ENCODE measurements at regions not wholly inside any gene's neighbourhood (a gene's known extent, or its start where the extent isn't known, plus 50 kb on each side); places are given as distances from the start of the nearest gene placed in this dataset.

DNA sequence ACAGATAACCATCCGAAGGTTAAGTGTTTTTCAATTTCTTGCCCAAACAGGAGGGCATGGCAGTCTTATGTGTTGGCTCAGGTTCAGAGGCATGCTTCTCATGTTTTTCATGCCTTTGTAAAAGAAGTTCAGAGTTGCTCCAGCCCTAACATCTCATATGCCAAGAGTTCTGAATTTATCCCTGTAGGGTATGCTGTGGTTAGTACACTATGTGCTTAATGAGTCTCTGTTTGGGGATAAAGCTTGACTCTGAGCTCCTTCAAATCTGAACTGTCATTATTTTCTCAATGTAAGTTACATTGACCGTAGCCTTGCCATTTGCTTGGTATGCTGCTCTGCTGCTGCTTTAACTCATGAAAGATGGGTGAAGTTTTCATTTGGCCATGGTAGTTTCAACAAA, 67.9 kb upstream of the PNPT1 start:
- Mint-ChIP-seq H3K9me3 (peaks cover 16% of the 10 kb centered on the region), H3K36me3 (peaks cover 5% of the 10 kb centered on the region), H3K27me3 (ENCODE audit: low read depth) (no peaks in the 10 kb centered on the region; the same call in 1 of the 2 replicates), H3K4me3 (no peak overlapping the region), H3K4me1 (peaks cover 15% of the 10 kb centered on the region), H3K27ac (no peak overlapping the region)
- POLR2A ChIA-PET, result no interaction called here
- CTCF ChIA-PET, result no interaction called here
- TF ChIP-seq, protein P1, sequence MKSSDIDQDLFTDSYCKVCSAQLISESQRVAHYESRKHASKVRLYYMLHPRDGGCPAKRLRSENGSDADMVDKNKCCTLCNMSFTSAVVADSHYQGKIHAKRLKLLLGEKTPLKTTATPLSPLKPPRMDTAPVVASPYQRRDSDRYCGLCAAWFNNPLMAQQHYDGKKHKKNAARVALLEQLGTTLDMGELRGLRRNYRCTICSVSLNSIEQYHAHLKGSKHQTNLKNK (CRISPR knock-in tag; IDR thresholded peaks at IDR 0.05), result no peak
- TF ChIP-seq, protein P2, sequence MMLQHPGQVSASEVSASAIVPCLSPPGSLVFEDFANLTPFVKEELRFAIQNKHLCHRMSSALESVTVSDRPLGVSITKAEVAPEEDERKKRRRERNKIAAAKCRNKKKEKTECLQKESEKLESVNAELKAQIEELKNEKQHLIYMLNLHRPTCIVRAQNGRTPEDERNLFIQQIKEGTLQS (CRISPR knock-in tag; conservative IDR thresholded peaks at IDR 0.05), result no peak
- no peak for TF ChIP-seq TEAD4 (CRISPR knock-in tag; IDR thresholded peaks at IDR 0.05)
- no peak for TF ChIP-seq RORB (CRISPR knock-in tag; IDR thresholded peaks at IDR 0.05)
- TF ChIP-seq CBFB (CRISPR knock-in tag; IDR thresholded peaks at IDR 0.05; ENCODE audit: low read depth), result no peak
- TF ChIP-seq NR1H2 (CRISPR knock-in tag; IDR thresholded peaks at IDR 0.05), result no peak
- TF ChIP-seq, protein P3, sequence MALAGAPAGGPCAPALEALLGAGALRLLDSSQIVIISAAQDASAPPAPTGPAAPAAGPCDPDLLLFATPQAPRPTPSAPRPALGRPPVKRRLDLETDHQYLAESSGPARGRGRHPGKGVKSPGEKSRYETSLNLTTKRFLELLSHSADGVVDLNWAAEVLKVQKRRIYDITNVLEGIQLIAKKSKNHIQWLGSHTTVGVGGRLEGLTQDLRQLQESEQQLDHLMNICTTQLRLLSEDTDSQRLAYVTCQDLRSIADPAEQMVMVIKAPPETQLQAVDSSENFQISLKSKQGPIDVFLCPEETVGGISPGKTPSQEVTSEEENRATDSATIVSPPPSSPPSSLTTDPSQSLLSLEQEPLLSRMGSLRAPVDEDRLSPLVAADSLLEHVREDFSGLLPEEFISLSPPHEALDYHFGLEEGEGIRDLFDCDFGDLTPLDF (CRISPR knock-in tag; IDR thresholded peaks at IDR 0.05), result no peak
- TF ChIP-seq ZNF263 (CRISPR knock-in tag; IDR thresholded peaks at IDR 0.05; ENCODE audit: low read depth), result no peak
- TF ChIP-seq, protein P4, sequence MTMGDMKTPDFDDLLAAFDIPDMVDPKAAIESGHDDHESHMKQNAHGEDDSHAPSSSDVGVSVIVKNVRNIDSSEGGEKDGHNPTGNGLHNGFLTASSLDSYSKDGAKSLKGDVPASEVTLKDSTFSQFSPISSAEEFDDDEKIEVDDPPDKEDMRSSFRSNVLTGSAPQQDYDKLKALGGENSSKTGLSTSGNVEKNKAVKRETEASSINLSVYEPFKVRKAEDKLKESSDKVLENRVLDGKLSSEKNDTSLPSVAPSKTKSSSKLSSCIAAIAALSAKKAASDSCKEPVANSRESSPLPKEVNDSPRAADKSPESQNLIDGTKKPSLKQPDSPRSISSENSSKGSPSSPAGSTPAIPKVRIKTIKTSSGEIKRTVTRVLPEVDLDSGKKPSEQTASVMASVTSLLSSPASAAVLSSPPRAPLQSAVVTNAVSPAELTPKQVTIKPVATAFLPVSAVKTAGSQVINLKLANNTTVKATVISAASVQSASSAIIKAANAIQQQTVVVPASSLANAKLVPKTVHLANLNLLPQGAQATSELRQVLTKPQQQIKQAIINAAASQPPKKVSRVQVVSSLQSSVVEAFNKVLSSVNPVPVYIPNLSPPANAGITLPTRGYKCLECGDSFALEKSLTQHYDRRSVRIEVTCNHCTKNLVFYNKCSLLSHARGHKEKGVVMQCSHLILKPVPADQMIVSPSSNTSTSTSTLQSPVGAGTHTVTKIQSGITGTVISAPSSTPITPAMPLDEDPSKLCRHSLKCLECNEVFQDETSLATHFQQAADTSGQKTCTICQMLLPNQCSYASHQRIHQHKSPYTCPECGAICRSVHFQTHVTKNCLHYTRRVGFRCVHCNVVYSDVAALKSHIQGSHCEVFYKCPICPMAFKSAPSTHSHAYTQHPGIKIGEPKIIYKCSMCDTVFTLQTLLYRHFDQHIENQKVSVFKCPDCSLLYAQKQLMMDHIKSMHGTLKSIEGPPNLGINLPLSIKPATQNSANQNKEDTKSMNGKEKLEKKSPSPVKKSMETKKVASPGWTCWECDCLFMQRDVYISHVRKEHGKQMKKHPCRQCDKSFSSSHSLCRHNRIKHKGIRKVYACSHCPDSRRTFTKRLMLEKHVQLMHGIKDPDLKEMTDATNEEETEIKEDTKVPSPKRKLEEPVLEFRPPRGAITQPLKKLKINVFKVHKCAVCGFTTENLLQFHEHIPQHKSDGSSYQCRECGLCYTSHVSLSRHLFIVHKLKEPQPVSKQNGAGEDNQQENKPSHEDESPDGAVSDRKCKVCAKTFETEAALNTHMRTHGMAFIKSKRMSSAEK (CRISPR knock-in tag; IDR thresholded peaks at IDR 0.05; ENCODE audit: borderline replicate concordance), result no peak
- no peak for TF ChIP-seq ZNF121 (CRISPR knock-in tag; IDR thresholded peaks at IDR 0.05)
- no peak for TF ChIP-seq GABPB1 (CRISPR knock-in tag; IDR thresholded peaks at IDR 0.05)
- ATAC-seq (no peak), DNase-seq (ENCODE audit: low spot score) (no peak)

DNA sequence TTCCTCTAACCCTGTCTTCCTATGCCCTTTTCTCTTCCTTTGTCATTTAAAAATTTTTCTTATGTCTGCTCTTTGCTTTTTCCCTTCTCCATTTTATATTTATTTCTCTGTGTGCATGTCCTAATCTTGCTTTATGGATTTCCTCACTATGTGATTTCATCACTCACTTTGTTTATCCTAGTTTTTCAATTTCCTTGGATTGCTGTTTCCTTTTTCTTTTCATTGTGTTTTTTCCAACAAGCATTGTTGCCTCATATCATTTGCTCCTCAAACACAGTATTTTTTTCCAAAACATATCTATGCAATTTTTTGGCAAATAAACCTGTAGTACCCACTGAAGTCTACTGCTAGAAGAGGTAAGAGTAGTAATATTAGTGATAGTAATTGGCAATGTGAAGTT, 67.4 kb upstream of the PNPT1 start:
- DNase-seq (ENCODE audit: low spot score) (no peak), ATAC-seq (no peak)
- Mint-ChIP-seq H3K9me3 (peaks cover 11% of the 10 kb centered on the region), H3K27ac (no peak overlapping the region), H3K36me3 (peaks cover 5% of the 10 kb centered on the region), H3K4me1 (peaks cover 15% of the 10 kb centered on the region), H3K4me3 (no peak overlapping the region), H3K27me3 (ENCODE audit: low read depth) (no peaks in the 10 kb centered on the region; the same call in 1 of the 2 replicates)
- POLR2A ChIA-PET, result no interaction called here
- no peak for TF ChIP-seq FOXK1 (CRISPR knock-in tag; IDR thresholded peaks at IDR 0.05)
- TF ChIP-seq, protein P5, sequence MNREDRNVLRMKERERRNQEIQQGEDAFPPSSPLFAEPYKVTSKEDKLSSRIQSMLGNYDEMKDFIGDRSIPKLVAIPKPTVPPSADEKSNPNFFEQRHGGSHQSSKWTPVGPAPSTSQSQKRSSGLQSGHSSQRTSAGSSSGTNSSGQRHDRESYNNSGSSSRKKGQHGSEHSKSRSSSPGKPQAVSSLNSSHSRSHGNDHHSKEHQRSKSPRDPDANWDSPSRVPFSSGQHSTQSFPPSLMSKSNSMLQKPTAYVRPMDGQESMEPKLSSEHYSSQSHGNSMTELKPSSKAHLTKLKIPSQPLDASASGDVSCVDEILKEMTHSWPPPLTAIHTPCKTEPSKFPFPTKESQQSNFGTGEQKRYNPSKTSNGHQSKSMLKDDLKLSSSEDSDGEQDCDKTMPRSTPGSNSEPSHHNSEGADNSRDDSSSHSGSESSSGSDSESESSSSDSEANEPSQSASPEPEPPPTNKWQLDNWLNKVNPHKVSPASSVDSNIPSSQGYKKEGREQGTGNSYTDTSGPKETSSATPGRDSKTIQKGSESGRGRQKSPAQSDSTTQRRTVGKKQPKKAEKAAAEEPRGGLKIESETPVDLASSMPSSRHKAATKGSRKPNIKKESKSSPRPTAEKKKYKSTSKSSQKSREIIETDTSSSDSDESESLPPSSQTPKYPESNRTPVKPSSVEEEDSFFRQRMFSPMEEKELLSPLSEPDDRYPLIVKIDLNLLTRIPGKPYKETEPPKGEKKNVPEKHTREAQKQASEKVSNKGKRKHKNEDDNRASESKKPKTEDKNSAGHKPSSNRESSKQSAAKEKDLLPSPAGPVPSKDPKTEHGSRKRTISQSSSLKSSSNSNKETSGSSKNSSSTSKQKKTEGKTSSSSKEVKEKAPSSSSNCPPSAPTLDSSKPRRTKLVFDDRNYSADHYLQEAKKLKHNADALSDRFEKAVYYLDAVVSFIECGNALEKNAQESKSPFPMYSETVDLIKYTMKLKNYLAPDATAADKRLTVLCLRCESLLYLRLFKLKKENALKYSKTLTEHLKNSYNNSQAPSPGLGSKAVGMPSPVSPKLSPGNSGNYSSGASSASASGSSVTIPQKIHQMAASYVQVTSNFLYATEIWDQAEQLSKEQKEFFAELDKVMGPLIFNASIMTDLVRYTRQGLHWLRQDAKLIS (CRISPR knock-in tag; IDR thresholded peaks at IDR 0.05; ENCODE audit: borderline replicate concordance), result no peak
- TF ChIP-seq, protein P1 (CRISPR knock-in tag; IDR thresholded peaks at IDR 0.05), result no peak
- TF ChIP-seq MXD4 (CRISPR knock-in tag; IDR thresholded peaks at IDR 0.05; ENCODE audit: borderline replicate concordance), result no peak
- TF ChIP-seq RORB (CRISPR knock-in tag; IDR thresholded peaks at IDR 0.05), result no peak
- no peak for TF ChIP-seq RELA (CRISPR knock-in tag; IDR thresholded peaks at IDR 0.05; ENCODE audit: borderline replicate concordance)
- TF ChIP-seq GTF2I (CRISPR knock-in tag; conservative IDR thresholded peaks at IDR 0.05), result no peak
- no peak for TF ChIP-seq ZNF396 (CRISPR knock-in tag; IDR thresholded peaks at IDR 0.05; ENCODE audit: borderline replicate concordance)
- TF ChIP-seq NR2C2 (CRISPR knock-in tag; IDR thresholded peaks at IDR 0.05), result no peak
- CTCF ChIA-PET, result no interaction called here
